NCI-H1092 (cell line): ENCODE measurements at regions not wholly inside any gene's neighbourhood (a gene's known extent, or its start where the extent isn't known, plus 50 kb on each side); places are given as distances from the start of the nearest gene placed in this dataset.

Experiments
- DNase-seq: peaks from one replicate; lab custom pipeline; 2025; lab: John Stamatoyannopoulos, UW

DNA sequence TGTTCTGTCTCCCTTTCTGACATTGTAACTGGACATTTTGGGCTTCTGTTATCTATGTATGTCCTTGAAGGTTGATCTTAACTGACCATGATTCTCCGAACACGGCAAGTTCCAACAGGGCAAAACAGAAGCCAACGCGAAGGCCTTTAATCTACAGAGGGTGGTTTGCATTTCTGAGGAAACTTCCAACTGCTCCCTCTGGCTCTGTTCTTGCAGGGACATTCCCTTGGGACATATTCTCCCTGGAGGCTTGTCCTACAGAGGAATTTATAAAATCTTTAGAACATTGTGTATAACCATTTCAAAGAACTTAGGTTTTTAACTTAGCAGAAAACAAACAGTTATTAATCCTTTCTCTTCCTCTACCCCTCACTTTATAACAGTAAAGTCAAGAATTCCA, 189.0 kb upstream of the CDYL start:
- DNase-seq, result no peak

DNA sequence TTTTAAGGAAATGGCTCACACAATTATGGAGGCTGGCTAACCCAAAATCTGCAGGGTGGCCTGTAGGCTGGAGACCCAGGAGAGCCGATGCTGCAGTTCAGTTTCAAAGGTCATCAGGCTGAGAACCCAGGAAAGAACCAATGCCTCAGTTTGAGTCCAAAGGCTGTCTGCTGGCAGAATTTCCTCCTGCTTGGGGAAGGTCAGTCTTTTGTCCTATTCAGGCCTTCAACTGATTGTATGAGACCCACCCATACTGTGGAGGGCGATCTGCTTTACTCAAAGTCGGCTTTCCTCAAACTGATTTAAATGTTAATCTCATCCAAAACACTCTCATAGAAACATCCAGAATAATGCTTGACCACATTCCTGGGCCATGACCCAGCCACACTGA, 189.7 kb upstream of the CDYL start:
- no peak for DNase-seq

DNA sequence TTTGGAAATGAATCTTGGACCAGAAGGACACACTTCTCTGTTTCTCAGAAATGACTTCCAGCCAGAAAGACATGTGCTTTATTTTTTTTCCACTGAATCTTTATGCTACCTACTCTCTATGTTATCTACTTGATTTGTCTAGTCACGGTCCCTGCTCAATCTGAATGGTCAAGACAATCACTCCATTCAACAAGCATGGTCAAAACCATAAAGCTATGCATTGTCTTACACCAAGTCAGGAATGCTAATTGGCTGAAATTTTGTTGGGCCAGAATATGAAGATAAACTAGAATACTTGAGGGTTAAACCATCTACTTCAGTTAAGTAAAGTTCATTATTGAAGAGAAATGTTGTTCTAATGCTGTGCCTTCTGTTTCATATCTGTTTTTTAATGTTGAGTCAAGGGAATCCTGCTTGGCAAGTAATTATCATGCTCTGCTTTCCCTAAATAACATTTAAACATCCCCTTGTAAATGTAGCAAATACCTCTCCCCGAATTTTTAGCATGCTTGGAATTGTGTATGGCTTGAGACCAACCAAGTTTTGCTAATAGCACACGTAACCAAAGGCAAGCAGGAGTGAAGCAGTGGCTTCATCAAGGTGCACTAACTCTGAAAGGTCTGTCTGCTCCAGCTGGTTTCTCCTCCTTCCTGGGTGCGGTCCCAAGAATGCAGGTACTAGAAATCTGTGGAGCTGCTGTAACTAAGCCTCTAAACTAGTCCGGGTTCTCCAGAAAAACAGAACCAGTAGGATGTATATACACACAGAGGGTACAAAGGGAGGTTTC, 190.3 kb upstream of the CDYL start:
- DNase-seq, result no peak

DNA sequence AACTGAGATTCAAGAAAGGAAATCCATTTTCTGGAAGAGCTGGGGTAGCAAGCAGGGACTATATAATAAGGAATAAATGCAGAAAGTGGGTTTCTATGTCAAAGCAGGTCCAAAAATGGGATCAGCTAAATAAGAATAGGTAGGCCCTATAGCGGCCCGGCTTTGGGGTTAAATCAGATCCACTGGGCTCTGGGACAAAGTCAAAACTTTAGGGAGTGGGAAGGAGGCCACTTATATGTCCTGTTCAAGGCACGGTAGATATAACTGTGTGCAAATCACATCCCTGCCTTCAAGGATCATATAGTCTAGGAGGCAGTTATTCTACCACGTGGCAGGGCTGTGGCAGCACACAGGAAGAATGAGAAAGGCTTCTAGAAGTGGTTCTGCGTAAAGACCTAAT, 191.4 kb upstream of the CDYL start:
- DNase-seq, result no peak

DNA sequence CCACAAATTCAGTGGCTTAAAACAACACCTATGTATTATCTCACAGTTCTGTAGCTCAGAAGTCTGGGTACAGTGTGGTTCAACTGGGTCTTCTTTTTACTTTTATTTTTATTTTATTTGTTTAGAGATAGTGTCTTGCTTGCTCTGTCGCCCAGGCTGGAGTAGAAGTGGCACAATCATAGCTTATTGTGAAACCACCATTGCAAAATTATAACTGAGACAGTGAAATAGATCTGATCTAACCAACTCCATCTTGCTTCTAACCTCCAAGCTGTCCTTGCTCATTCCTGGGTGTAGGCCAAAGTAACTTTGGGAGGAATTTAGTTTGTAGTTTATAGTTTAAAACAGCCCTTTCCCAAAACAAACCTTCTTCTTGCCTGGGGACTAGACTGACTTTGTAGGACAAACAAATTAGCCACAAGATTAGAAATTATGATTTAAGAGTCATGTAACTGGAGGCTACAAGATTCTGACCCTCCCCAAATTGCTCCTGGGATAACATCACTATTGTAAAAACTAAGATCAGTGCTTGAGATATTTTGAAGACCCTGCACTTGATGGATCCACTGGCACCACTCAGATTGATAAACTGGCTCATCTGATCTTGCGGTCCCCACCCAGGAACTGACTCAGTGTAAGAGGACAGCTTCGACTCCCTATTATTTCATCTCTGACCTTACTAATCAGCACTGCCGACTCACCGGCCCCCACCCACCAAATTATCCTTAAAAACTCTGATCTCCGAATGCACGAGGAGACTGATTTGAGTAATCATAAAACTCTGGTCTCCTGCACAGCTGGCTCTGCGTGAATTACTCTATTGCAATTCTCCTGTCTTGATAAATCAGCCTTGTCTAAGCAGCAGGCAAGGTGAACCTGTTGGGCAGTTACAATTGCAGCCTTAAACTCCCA, 193.4 kb upstream of the CDYL start:
- no peak for DNase-seq

DNA sequence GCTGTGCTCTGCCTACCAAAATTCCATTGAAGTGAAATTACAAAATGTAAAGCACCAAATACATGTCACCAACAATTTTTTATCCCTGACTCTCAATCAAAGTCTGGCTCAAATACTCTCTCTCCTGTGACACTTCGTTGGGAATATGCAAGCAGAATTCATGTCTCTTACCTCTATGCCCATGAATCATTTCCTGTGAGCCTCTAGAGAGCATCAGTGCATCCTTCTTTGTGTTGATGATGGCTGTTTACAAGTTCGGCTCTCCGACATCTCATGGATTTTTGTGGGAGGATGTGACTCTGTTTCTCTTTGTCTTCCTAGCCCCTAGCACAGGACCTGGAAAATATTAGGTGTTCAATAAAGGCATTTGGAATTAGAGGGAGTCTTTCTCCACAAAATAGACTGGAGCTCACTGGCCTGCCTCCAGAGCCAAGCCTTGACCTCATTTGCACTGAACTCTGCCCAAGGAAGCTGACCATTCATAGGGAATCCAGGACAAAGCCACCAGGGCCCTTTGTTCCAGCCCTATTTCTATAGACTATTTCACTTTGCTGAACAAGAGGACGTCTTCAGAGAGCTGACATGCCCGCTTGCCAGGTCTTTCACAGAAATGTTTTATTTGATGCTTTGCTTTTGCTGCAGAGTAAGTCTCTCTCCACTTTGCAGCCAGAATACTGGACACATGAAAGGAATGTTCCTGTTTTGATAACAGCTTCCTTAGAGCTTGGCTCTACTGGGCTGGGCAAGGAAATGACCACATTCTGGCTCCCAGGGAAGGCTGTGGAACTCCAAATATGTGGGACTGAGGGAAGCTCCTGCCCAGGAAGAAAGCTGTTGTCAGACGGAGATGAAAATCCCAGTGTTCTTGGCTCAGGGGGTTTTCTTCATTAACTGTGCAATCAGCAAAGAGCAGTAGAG, 194.5 kb upstream of the CDYL start:
- DNase-seq, result no peak

DNA sequence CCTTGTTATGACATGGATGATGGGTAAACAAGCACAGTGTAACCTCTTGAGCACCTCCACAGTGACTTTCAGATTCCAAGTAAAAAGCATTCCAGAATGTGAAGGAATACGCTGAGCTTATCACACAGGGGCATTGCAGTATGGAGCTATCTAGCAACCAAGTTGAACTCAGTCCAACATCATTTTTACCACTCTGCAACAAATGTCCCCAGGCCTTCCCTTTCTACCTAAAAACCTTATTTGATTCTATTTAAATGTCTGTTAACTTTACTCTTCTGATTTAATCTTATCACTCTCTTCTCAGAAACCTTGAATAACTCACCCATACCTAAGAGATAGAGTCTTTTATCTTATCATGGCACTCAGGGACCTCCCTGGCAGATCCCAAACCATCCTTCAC, 195.8 kb upstream of the CDYL start:
- no peak for DNase-seq

DNA sequence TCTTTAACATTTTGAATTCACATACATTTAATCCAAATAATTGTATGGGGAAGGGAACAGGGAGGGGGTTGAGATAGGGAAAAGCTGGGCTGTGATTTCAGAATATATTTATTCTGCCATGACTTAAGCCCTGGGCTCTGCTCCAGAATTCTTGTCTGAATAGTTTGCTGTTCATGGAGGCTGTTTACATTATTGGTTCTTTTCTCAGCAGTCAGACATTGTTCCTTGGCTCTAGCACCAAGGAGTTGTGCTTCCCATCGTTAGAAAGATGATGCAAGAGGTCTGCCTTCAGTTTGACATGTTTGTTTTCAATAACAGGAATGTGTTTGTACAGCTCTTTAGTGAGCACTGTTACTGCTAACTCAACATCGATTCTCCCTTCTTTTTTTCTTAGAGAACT, 198.8 kb upstream of the CDYL start:
- DNase-seq, result no peak

DNA sequence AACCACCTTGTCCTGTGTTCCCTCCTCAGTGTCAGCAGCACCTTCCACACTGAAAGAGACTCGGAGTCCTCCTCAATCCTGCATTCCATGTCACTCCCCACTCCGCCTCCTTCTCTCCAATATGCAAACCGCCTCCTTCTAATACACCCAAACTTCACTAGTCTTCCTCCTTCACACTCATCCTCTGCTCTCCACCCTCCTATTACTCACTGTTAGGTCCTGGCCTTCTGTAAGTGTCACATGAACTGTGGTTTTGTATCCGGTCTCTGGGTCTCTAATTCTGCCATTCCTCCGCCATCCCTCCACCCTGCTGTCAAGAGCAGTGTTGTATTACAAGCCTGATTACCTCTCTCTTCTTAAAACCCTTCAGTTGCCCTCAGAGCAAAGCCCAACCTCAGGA, 200.5 kb upstream of the CDYL start:
- DNase-seq, result no peak

DNA sequence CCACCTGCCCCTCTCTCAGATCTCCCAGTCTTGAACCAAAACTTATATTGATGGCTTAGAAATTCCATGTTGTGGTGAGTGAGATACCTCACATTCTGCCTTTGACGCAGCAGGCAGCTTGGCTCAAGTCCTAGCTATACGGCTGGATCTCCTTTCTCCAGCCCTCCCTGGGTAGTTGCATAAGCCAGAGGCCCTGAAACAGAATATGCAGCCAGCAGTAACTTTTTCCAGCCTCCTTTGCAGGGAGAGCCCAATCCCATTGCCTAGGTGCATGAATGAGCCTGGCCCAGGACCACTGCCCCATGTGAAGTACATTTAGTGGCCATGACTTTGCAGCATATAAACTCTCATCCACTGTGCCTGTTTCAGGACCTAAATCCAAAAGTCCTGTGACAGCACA, 202.2 kb upstream of the CDYL start:
- no peak for DNase-seq

DNA sequence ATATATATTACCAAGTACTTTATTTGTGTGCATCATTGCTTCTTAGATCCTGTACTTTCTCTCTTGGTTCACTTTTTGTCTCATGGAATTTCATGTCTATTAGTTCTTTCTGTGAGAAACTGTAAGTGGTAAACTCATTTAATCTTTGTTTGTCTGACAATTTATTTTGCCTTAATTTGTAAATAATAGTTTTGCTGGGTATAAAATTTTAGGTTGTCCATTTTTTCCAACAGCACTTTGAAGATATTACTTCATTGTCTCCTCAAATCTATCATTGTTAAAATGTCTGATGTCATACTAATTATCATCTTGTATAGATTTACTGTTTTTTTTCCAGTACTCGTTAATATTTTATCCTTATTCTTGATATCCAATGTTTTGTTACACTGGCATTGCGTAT, 205.2 kb upstream of the CDYL start:
- no peak for DNase-seq

DNA sequence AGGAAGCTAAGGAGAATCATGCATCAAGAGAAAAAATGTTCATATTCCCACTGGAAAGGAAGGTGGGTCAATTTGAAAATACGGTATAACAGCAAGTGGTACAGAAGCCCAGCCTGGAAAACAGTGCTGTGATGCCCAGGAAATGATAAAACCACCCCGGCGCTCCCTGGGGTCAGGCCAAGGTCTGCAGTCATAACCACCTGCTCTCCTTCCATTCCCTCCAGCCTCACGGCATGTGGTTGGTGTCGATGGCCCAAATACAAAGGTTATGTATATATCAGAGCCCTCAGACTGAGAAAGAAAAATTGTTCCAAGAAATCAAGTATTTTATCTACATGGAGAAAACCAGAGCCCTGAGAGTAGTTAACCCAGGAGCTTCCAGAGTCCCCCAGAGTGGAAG, 208.1 kb upstream of the CDYL start:
- DNase-seq, result no peak

DNA sequence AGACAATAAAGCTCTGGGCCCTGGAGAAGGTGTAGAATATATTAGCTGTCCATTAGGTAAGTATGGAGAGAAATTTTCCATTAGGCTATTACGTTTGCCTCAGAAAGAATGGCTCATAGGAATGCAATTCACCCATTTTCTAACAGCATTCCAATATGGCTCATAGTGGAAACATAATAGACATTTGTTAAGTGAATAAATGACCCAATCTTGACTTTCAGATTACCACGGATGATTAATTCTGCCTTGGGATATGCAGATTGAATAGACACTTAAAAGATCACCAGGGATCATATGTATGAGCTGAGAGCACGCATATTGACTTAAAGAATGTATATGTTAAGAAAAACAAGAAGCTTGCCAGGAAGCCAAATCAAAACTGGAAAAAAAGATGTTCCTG, 209.1 kb upstream of the CDYL start:
- DNase-seq, result no peak

DNA sequence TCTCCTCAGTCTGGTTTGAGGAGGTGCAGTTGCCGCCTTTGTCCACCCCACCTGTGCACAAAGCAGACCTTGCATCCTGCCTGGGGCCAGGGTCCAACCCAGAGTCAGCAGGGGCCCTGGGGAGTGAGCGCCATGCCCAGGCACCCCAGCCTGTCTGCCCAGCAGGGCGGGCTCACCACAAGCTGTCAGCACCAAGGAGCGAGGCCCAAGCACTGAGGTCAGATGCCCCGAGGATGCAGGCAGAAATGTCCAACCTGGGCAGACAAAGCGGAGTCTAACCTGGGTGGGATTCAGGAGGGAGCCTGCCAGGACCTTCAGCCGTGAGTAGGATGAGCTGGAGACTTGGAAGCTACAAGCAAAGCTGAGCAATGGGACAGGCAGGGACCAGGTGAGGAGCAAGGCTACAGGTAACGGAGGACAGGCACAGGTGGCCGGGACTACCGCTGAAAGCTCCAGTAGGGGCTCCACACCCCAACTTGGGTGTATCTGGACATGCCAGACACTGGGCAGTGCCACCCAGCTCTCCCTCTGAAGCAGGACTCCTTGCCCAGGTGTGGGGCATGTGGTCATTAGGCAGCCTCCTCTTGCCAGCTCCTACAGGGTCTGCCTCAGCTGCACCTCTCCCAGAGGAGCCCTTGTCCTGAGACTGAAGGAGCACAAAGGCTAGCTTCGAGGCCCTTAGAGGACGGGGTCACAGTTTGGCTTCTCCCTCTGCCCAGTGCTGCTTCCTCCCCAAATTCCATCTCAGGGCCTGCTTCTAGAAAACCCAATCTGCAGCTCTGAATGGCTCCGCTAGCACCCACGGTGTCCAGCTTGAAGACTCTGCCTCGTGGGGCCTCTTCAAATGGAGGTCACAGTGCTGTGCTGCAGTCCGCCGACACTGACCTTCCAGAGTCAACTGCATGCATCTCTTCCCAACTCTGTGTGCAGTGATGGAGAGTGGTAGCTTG, 210.6 kb upstream of the CDYL start:
- DNase-seq, result no peak

DNA sequence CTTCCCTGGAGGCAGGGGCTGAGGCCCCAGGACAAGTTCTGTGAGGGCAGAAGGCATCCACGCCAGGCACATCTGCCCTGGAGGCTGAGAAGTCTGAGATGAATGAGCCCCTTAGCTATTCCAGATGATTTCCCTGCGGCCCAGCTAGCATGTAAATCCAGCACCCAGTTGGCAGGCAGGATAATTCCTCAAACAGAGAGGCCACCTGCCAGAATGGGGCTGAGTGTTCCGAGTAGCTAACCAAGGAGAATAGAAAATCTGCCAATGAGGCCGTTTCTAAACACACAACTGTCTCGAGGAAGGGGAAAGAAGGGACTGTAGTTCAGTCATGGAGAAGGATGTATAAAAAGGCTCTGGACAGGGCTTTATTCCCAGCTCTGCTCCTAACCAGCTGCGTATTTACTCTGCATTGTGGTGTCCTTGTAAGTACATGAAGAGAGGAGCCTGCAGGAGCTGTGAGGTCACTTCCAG, 211.4 kb upstream of the CDYL start:
- peak; percentile 4 for DNase-seq

DNA sequence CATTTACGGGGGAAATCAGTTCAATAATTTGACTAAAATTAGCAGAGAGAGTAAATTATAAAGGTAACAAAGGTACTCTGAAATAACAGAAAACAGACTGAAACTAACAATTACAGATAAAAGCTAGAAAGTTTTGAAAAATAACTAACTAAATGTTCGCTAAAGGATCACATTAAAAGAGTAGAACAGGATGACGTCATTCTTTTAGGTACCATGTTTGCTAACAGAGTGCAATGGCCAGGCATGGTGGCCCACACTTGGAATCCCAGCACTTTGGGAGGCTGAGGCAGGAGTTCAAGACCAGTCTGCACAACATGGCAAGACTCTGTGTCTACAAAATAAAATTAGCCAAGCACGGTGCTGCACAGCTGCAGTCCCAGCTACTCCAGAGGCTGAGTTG, 212.3 kb upstream of the CDYL start:
- no peak for DNase-seq

DNA sequence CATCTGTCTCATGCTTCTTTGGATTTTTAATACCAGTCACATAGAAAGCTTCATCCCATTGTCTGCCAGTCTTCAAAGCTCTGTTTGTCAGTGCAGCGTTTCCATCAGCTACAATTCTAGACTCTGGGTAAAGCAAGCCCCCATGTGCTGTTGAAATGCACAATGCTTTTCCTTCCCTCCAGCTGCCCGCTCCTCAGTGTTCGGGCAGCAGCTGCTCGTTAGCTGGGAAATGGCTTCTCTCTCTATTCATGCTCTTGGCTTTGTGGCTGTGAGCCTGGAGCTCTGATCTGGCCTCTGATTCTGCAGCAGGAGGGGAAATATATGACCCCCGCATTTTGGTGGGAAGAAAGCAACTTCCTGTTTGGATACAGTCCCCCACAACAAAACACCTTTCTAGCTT, 213.0 kb upstream of the CDYL start:
- no peak for DNase-seq

DNA sequence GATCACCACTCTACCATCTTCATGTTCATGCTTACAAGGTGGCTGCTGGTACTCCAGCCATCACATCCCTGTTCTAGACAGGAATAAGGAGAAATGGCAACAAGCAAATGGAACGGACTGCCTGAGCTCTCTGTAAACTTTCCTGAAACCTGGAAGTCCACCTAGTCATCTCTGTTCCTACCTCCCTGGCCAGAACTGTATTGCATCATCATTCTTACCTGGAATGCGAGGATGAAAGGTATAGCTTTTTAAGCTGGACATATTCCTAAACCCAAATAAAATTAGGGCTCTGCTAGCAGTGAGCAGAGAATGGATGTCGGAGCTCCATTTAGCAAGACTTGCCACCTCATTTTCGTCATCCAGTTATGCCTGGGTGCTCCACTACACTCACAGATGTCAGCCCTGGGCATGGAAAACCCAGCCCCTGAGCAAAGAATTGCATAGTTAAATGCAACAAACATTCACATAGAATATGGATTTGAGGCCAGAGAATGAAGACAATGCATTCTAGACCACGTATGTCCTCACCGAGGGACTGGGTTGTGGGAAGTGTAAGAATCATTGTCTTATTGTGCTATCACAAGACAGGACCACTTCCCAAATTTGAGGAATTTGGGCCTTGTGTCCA, 214.3 kb upstream of the CDYL start:
- no peak for DNase-seq

DNA sequence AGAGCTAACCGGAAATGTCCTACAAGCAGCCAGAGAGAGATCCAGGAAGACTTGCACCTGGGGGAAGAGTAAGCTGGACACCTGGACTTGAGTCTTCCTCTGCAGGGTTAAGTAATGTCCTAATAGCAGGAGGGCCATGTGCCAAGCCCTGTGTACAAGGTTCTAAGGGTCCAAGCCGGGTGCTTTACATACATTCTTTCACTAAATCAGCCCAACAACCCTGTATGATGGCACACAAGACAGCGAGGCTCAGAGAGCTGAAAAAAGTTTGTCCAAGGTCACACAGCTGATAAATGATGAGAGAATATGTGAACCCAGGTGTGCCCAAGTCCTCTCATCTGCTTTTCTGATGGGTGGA, 215.1 kb upstream of the CDYL start:
- DNase-seq, result no peak

DNA sequence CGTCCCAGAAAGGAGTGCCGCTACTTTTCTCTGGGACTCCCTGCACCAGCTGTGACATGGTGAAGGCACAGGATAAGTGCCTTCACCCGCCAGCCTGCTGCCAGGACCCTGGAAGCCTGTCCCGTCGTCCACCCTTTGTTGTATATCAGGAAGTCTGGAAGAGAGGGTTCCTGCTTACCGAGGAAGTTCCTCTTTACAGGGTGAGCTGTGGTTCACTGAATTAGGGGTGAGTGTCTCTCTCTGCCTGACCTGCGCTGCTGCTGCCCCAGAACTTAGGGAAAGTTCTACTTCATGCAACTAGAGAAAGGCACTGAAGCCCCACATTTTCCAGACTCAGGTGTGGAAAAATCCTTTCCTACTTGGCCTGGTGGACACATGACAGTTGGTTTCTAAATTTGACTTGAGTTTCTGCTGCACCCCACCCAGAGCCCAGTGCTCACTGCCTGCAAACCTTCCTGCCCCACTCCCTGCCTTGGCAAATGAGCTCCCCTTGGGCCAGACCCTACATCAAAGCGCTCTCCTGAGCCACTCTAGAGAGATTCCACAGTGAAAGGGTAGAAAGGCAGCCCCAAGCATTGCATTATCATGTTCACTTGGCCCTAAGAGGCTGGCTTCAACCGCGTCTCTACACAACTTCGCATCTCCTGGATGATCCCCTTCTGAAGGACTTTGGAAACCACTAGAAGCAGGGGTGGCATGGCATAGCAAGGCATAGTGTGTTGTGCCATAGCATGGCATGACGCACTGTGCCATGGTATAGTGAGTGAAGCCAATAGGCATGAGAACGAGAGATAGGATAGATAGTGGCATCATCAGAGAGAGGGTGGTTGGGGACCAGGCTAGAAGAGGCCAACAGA, 215.8 kb upstream of the CDYL start:
- no peak for DNase-seq
